Epithelial cell of esophagus (primary cell): ENCODE measurements at regions not wholly inside any gene's neighbourhood (a gene's known extent, or its start where the extent isn't known, plus 50 kb on each side); places are given as distances from the start of the nearest gene placed in this dataset.
A peak's percentile ranks its signal among the peaks of the same experiment; 100 is the strongest.

Source experiments
- DNase-seq: peaks from one replicate; pipeline ENCODE4 v3.0.0; 2010; ENCODE audit warnings: low read depth
- H3K4me3 ChIP-seq: 2 replicates; pipeline ENCODE4 v1.5.1; 2011; ENCODE audit warnings: mild to moderate bottlenecking, low read length, control low read depth
- TF ChIP-seq, protein P1 (sequence below): IDR thresholded peaks from 2 replicates; pipeline ENCODE4 v1.5.1; 2011; ENCODE audit warnings: low read depth, mild to moderate bottlenecking, low read length, control low read depth, inconsistent platforms; ENCODE audit not compliant: insufficient read depth; ENCODE audit errors: missing control alignments

DNA sequence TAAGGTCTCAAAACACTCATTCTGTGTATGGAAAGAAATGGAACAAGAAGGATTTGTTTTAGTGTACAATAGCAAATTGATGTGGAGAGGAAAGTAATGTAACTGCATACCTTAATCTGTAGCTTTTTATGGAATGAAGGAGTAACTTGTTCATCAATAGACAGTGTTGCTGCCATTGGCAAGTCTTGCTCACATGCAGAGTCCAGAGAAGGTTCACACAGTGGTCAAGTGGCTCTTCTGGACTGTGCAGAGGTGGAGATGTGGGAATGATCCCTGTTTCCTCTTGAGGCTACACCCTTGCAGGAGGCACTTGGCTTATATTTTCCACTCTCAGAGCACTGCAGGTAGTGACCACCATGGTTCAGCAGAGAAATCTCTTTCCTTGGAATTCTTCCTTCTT, 132.9 kb upstream of the ANKH start:
- H3K4me3 ChIP-seq, result no peak overlapping the region

DNA sequence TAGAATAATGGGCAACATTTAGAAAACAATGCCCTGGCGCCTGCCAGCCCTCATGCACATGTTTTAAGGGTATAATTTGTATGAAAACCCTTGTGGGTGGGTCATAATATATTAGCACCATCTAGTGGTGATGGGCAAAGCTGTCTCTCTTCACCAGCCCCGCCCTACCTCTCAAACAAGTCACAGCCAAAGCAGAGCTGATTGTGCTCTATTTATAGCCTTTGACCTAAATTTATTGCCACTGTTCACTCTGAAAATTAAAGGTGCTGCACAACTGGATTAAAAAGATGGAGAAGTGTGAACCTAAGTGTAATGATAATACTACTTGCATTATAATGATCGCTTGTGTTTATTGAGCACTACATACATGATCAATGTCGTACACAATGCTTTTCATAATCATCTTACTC, 131.9 kb upstream of the ANKH start:
- TF ChIP-seq, protein P1, sequence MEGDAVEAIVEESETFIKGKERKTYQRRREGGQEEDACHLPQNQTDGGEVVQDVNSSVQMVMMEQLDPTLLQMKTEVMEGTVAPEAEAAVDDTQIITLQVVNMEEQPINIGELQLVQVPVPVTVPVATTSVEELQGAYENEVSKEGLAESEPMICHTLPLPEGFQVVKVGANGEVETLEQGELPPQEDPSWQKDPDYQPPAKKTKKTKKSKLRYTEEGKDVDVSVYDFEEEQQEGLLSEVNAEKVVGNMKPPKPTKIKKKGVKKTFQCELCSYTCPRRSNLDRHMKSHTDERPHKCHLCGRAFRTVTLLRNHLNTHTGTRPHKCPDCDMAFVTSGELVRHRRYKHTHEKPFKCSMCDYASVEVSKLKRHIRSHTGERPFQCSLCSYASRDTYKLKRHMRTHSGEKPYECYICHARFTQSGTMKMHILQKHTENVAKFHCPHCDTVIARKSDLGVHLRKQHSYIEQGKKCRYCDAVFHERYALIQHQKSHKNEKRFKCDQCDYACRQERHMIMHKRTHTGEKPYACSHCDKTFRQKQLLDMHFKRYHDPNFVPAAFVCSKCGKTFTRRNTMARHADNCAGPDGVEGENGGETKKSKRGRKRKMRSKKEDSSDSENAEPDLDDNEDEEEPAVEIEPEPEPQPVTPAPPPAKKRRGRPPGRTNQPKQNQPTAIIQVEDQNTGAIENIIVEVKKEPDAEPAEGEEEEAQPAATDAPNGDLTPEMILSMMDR, result peak; percentile 76
- no peak overlapping the region for H3K4me3 ChIP-seq
- peak; percentile 76 for DNase-seq

More for the DNA sequence above, 132.9 kb upstream of the ANKH start:
- TF ChIP-seq, protein P1, result no peak
- DNase-seq, result no peak

DNA sequence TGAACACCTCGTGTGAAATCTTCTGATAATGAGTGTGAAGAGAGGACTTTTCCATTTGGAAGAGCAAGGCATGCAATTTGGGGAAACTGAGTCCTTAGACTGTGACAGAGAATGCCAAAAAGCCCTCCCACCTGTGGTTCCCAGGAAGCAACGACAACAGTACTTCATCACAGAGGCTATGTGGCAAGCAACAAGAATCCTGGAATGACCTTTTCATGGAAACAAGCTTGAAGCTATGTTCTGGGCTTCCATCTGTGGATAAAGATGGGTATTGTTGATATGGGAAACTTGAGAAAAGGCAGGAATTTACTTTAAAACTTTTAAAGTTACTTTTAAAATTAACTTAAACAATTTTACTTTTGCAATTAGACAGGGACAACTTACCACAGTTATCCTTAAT, 131.2 kb upstream of the ANKH start:
- H3K4me3 ChIP-seq, result no peak overlapping the region
- no peak for DNase-seq
- TF ChIP-seq, protein P1, result no peak

DNA sequence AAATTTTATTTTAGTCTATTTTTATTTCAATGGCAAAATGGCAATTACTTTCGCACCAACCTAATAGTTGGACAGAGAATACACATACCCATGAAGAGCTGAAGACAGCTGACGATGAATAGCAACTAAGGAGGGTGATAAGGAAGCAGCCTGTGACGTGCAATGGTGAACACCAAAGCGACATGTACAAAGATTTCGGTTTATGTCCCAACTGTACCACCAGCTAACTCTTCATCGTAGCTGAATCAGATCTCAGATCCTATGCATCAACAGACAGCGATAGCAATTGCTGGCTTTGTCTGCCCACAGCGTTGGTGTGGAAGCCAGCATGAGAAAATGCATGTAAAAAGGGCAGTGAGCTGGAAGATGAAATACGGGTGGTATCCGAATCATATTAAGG, 130.6 kb upstream of the ANKH start:
- DNase-seq, result no peak
- no peak overlapping the region for H3K4me3 ChIP-seq
- TF ChIP-seq, protein P1, result no peak

DNA sequence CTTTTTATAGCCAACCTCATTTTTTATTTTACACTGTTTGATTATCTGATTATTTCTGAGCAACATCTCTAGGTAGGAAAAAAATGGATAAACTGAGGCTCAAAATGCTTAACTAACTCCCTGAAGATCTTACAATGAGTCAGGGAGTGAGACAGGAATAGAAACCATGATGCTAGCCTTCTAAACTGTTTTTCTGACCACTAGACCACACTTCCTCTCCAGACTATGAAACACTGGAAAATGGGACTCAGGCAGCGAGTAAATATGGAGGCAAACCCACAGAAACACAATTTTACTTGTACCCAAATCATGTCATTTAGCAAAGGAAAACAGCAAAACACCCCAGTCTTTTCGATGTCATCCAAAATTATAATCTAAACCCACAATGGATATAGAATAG, 129.9 kb upstream of the ANKH start:
- no peak for DNase-seq
- TF ChIP-seq, protein P1, result no peak
- no peak overlapping the region for H3K4me3 ChIP-seq

DNA sequence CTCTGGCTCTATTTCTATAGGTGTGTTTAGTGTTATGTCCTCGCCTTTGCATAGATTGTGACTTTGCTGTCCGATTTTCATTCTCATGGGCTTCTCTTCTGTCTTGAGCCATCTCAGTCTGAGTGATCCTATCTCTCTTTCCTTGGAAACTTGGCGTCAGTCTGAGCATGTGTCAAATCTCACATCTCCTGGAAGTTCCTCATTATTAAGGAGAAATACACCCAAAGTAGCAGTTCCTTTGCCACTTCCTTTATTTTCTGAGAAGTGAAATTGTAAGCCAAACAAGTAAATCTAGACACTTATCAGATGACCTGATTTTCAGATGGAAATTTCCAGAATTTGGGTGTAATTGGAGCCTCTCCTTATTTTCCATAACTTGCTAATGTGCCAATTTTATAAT, 126.9 kb upstream of the ANKH start:
- no peak for DNase-seq
- H3K4me3 ChIP-seq, result no peak overlapping the region
- TF ChIP-seq, protein P1, result no peak

- no peak for DNase-seq
- TF ChIP-seq, protein P1, result no peak
- no peak overlapping the region for H3K4me3 ChIP-seq
Measured at GRCh38 chr5:14996997-14997396, 125.4 kb upstream of the ANKH start.
